ENCODE measurements at regions not wholly inside any gene's neighbourhood (a gene's known extent, or its start where the extent isn't known, plus 50 kb on each side); places are given as distances from the start of the nearest gene placed in this dataset.

DNA sequence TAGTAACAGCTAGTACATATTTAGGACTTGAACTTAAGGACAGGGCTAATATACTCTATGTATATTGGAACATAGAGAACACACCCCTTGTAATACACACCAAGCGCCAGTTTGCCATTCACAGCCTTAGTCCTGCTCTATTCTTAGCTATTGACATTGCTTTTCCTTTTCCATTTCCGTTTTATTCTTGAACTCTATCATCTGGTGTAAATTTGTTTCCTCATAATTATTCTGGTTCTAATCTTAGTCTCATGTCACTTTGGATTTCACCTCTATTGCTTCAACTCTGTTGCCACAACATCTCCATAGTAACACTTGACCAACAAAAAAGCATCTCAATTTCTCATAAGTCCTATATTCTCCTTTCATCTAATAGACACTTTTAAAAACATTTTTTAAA is 225.7 kb downstream of the PHLDA1 start:
- TF ChIP-seq CTCF (IDR thresholded peaks at IDR 0.05) (no peak), POLR2A (IDR thresholded peaks at IDR 0.05) (no peak)

Measured in breast epithelium (tissue), 3 donors.